Neural cell (in vitro differentiated cells): ENCODE measurements at regions not wholly inside any gene's neighbourhood (a gene's known extent, or its start where the extent isn't known, plus 50 kb on each side); places are given as distances from the start of the nearest gene placed in this dataset.
"Not testable (repeated sequence)": the region's sequence is repeated elsewhere in the genome, so short reads cannot be mapped to it uniquely, and the experiment has no call there.

Experiments used
- H2AFZ ChIP-seq: fragments of 200-600, 300-800 bp; sonication (generic), shearing (Covaris generic); 2 replicates; pipeline ENCODE4 v1.6.0; 2014; ENCODE audit warnings: low read depth, mild to moderate bottlenecking, antibody characterized with exemption, low read length, moderate library complexity
- H3F3A ChIP-seq: fragments of 200-600 bp; shearing (Covaris generic); 2 replicates; pipeline ENCODE4 v1.6.1; 2016; ENCODE audit warnings: mild to moderate bottlenecking, moderate library complexity, mixed read lengths, antibody characterized with exemption, low read length; ENCODE audit not compliant: insufficient read depth, poor library complexity, severe bottlenecking
- H3K27ac ChIP-seq: fragments of 200-600, 300-800 bp; sonication (generic), shearing (Covaris generic); 2 replicates; pipeline ENCODE4 v1.5.1; 2014; ENCODE audit warnings: mild to moderate bottlenecking, low read length, moderate library complexity
- H3K27me3 ChIP-seq: fragments of 300-800, 200-600 bp; sonication (generic), shearing (Covaris generic); 2 replicates; pipeline ENCODE4 v1.6.0; 2014; ENCODE audit warnings: mild to moderate bottlenecking, low read depth, low read length, moderate library complexity; ENCODE audit not compliant: insufficient read depth
- H3K36me3 ChIP-seq: fragments of 300-800, 200-600 bp; sonication (generic), shearing (Covaris generic); 2 replicates; pipeline ENCODE4 v1.5.1; 2014; ENCODE audit warnings: mild to moderate bottlenecking, antibody characterized with exemption, low read length, moderate library complexity; ENCODE audit not compliant: insufficient read depth
- H3K4me2 ChIP-seq: fragments of 300-800, 200-600 bp; sonication (generic), shearing (Covaris generic); 2 replicates; pipeline ENCODE4 v1.6.0; 2014; ENCODE audit warnings: mild to moderate bottlenecking, low read length
- H3K4me3 ChIP-seq: fragments of 300-800, 200-600 bp; sonication (generic), shearing (Covaris generic); 2 replicates; pipeline ENCODE4 v1.5.1; 2014; ENCODE audit warnings: mild to moderate bottlenecking, low read length, moderate library complexity
- H3K79me2 ChIP-seq: fragments of 200-600 bp; shearing (Covaris generic); replicated peaks from 2 replicates; pipeline ENCODE4 v1.6.0; 2014; ENCODE audit warnings: mild to moderate bottlenecking, low read length, moderate library complexity; ENCODE audit not compliant: insufficient read depth
- H3K9ac ChIP-seq: fragments of 300-800, 200-600 bp; sonication (generic), shearing (Covaris generic); 2 replicates; pipeline ENCODE4 v1.6.1; 2016; ENCODE audit warnings: mild to moderate bottlenecking, low read length, mixed read lengths
- H3K9me2 ChIP-seq: fragments of 200-600 bp; shearing (Covaris generic); 2 replicates; pipeline ENCODE4 v1.6.1; 2016; ENCODE audit warnings: mild to moderate bottlenecking, low read length, mixed read lengths; ENCODE audit not compliant: insufficient read depth
- H3K9me3 ChIP-seq: fragments of 200-600, 300-800 bp; sonication (generic), shearing (Covaris generic); 2 replicates; pipeline ENCODE4 v1.6.1; 2016; ENCODE audit warnings: mild to moderate bottlenecking, mixed run types, low read length, moderate library complexity, mixed read lengths
- H4K20me1 ChIP-seq: fragments of 200-600 bp; shearing (Covaris generic); 2 replicates; pipeline ENCODE4 v1.6.1; 2016; ENCODE audit warnings: mild to moderate bottlenecking, mixed run types; ENCODE audit not compliant: insufficient read depth
- EP300 ChIP-seq: fragments of 450-650 bp; conservative IDR thresholded peaks from 2 replicates; pipeline ENCODE4 v1.6.1; 2014; ENCODE audit warnings: antibody characterized with exemption, mild to moderate bottlenecking, moderate library complexity; ENCODE audit not compliant: poor library complexity, severe bottlenecking
- EZH2 ChIP-seq: fragments of 200-600, 300-800 bp; shearing (Covaris generic), sonication (generic); IDR thresholded peaks from 2 replicates; pipeline ENCODE4 v1.6.1; 2014; ENCODE audit warnings: antibody characterized with exemption, low read length, borderline replicate concordance, mild to moderate bottlenecking; ENCODE audit not compliant: insufficient read depth, poor library complexity, severe bottlenecking
- MXI1 ChIP-seq: fragments of 450-650 bp; conservative IDR thresholded peaks from 2 replicates; pipeline ENCODE4 v1.6.1; 2014; ENCODE audit warnings: antibody characterized with exemption, mild to moderate bottlenecking; ENCODE audit not compliant: poor library complexity, severe bottlenecking
- POLR2AphosphoS5 ChIP-seq: IDR thresholded peaks from 2 replicates; pipeline ENCODE4 v1.6.1; 2012
- RAD21 ChIP-seq: fragments of 450-650 bp; conservative IDR thresholded peaks from 2 replicates; pipeline ENCODE4 v1.6.1; 2014; ENCODE audit warnings: antibody characterized with exemption, mild to moderate bottlenecking, moderate library complexity
- REST ChIP-seq: IDR thresholded peaks from 2 replicates; pipeline ENCODE4 v1.6.1; 2012; ENCODE audit warnings: borderline replicate concordance
- SMC3 ChIP-seq: fragments of 450-650 bp; conservative IDR thresholded peaks from 2 replicates; pipeline ENCODE4 v1.6.1; 2014; ENCODE audit warnings: antibody characterized with exemption, mild to moderate bottlenecking, moderate library complexity; ENCODE audit not compliant: poor library complexity
- TAF1 ChIP-seq: IDR thresholded peaks from 2 replicates; pipeline ENCODE4 v1.6.1; 2012; ENCODE audit warnings: low read depth
- TF ChIP-seq, protein P1 (sequence below): fragments of 450-650 bp; IDR thresholded peaks from 2 replicates; pipeline ENCODE4 v1.5.1; 2014; ENCODE audit warnings: antibody characterized with exemption, mild to moderate bottlenecking, moderate library complexity; ENCODE audit not compliant: poor library complexity, severe bottlenecking

- Histone ChIP-seq H3K9me2 (no peaks in the 10 kb centered on the region), H3K4me3 (no peak overlapping the region), H2AFZ (no peak overlapping the region), H3K27me3 (no peaks in the 10 kb centered on the region), H3K4me2 (no peak overlapping the region), H3K9ac (no peak overlapping the region), H3K79me2 (no peaks in the 10 kb centered on the region), H3K9me3 (no peaks in the 10 kb centered on the region), H3F3A (no peaks in the 10 kb centered on the region), H3K36me3 (no peaks in the 10 kb centered on the region), H3K27ac (no peak overlapping the region), H4K20me1 (no peaks in the 10 kb centered on the region)
- TF ChIP-seq REST (no peak), RAD21 (no peak), SMC3 (no peak), EZH2 (no peak), MXI1 (no peak), POLR2AphosphoS5 (no peak), TAF1 (no peak), EP300 (no peak)
- TF ChIP-seq, protein P1, sequence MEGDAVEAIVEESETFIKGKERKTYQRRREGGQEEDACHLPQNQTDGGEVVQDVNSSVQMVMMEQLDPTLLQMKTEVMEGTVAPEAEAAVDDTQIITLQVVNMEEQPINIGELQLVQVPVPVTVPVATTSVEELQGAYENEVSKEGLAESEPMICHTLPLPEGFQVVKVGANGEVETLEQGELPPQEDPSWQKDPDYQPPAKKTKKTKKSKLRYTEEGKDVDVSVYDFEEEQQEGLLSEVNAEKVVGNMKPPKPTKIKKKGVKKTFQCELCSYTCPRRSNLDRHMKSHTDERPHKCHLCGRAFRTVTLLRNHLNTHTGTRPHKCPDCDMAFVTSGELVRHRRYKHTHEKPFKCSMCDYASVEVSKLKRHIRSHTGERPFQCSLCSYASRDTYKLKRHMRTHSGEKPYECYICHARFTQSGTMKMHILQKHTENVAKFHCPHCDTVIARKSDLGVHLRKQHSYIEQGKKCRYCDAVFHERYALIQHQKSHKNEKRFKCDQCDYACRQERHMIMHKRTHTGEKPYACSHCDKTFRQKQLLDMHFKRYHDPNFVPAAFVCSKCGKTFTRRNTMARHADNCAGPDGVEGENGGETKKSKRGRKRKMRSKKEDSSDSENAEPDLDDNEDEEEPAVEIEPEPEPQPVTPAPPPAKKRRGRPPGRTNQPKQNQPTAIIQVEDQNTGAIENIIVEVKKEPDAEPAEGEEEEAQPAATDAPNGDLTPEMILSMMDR = no peak
Measured at GRCh38 chr18:60018618-60019462, 119.0 kb downstream of the PMAIP1 start.

DNA sequence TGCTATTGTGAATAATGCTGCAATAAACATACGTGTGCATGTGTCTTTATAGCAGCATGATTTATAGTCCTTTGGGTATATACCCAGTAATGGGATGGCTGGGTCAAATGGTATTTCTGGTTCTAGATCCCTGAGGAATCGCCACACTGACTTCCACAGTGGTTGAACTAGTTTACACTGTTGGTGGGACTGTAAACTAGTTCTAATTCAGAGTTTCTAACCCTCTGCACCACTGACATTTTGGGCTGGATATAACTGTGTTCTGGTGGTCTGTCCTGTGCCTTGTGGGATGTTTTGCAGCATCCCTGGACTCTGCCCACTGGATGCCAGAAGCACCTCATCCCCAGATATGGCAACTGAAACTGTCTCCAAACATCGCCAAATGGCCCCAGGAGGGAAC is 118.3 kb downstream of the PMAIP1 start:
- H3K36me3 ChIP-seq, H2AFZ ChIP-seq, H4K20me1 ChIP-seq, H3K9ac ChIP-seq, H3K27me3 ChIP-seq, H3K4me2 ChIP-seq, H3K27ac ChIP-seq, H3K4me3 ChIP-seq, H3K79me2 ChIP-seq, H3K9me2 ChIP-seq, H3K9me3 ChIP-seq, H3F3A ChIP-seq: not testable (repeated sequence)
